Peyer's patch (tissue), 4 donors: ENCODE measurements at regions not wholly inside any gene's neighbourhood (a gene's known extent, or its start where the extent isn't known, plus 50 kb on each side); places are given as distances from the start of the nearest gene placed in this dataset.

Experiments used
- POLR2A ChIP-seq, 2 donors: fragments of 450-650 bp; IDR thresholded peaks; one replicate each; pipeline ENCODE4 v1.5.1; 2017; ENCODE audit warnings: antibody characterized with exemption in 2 of 2, mild to moderate bottlenecking in 2 of 2, moderate library complexity in 2 of 2
- TF ChIP-seq, protein P1 (sequence below), 6 experiments: fragments of 450-650 bp in 4 of 6; fragments of 200-600 bp in 2 of 6; sonication (generic) in 1 of 6; IDR thresholded peaks; one replicate each; pipeline ENCODE4 v1.5.1; 2017 to 2019; ENCODE audit warnings: antibody characterized with exemption in 6 of 6, mild to moderate bottlenecking in 3 of 6, moderate library complexity in 1 of 6

DNA sequence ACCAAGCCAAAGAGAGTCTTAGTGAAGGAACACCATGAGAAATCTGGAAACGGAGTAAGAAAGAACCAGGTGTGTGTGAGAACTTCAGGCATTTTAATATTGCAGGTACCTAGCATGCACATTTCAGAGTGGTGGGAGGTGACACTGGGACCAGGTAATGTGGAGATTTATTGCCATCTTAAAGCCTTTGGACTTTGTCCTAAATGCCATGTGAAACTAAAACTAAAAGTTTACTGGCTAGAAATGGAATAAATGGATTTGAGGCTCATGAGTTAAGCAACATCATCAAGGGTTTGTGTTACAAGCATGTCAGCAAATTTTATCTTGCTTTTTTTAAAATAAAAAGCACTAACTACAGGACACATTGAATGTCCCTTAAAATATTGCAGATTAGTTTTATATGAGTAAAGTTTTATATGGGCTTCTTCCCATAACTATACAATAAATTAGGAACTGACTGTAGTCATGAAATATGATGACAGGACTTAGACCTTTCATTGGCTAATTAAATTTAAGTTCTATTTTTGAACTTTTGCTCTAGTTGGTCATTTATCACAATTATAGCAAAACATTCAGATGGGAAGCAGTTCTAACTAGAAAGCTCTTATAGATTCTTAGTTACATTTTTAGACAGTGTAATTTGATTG is 721.1 kb upstream of the NOVA1 start:
- TF ChIP-seq, protein P1, sequence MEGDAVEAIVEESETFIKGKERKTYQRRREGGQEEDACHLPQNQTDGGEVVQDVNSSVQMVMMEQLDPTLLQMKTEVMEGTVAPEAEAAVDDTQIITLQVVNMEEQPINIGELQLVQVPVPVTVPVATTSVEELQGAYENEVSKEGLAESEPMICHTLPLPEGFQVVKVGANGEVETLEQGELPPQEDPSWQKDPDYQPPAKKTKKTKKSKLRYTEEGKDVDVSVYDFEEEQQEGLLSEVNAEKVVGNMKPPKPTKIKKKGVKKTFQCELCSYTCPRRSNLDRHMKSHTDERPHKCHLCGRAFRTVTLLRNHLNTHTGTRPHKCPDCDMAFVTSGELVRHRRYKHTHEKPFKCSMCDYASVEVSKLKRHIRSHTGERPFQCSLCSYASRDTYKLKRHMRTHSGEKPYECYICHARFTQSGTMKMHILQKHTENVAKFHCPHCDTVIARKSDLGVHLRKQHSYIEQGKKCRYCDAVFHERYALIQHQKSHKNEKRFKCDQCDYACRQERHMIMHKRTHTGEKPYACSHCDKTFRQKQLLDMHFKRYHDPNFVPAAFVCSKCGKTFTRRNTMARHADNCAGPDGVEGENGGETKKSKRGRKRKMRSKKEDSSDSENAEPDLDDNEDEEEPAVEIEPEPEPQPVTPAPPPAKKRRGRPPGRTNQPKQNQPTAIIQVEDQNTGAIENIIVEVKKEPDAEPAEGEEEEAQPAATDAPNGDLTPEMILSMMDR (IDR thresholded peaks at IDR 0.05), result no peak
- no peak for TF ChIP-seq POLR2A (IDR thresholded peaks at IDR 0.05)
